ENCODE measurements at regions not wholly inside any gene's neighbourhood (a gene's known extent, or its start where the extent isn't known, plus 50 kb on each side); places are given as distances from the start of the nearest gene placed in this dataset.

DNA sequence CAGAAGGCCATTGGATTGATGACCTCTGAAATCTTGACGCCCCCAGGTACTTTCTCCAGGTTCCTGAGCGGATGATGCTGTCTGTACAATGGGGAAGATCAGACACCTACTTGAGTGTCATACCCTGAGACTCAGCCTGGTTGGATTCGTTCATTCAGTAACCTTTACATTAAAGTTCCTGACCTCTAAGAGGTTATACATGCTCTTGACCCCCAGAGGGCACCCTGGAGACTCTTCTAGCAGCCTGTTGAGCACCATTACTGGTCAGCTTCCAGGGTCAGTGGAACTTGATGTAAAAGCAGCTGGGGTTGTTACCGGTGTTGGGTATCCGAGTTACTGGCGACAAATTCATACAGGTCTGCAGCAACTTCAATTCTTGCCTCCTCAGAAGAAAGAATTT is 114.3 kb upstream of the ZNF678 start:
- in situ Hi-C loops (cut with HindIII; ENCODE audit: low pct_ligation_motif_present, low sequenced_read_pairs): loop anchor here (25.0 kb wide), 1 partner anchor 812 kb away; no protein-coding TSS in a partner anchor
- DNase-seq: no peak
- TF ChIP-seq, protein P1, sequence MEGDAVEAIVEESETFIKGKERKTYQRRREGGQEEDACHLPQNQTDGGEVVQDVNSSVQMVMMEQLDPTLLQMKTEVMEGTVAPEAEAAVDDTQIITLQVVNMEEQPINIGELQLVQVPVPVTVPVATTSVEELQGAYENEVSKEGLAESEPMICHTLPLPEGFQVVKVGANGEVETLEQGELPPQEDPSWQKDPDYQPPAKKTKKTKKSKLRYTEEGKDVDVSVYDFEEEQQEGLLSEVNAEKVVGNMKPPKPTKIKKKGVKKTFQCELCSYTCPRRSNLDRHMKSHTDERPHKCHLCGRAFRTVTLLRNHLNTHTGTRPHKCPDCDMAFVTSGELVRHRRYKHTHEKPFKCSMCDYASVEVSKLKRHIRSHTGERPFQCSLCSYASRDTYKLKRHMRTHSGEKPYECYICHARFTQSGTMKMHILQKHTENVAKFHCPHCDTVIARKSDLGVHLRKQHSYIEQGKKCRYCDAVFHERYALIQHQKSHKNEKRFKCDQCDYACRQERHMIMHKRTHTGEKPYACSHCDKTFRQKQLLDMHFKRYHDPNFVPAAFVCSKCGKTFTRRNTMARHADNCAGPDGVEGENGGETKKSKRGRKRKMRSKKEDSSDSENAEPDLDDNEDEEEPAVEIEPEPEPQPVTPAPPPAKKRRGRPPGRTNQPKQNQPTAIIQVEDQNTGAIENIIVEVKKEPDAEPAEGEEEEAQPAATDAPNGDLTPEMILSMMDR (IDR thresholded peaks at IDR 0.05; ENCODE audit: low read depth, low read length, missing control alignments): peak; percentile 47
- no peaks in the 10 kb centered on the region for H3K36me3 ChIP-seq (replicated peaks)
- no peaks in the 10 kb centered on the region for H3K27me3 ChIP-seq (replicated peaks)
- no peak overlapping the region for H3K27ac ChIP-seq
- no peak overlapping the region for H3K4me3 ChIP-seq (ENCODE audit: low read depth, low read length)

- H3K4me3 ChIP-seq (ENCODE audit: low read depth, low read length): peak overlapping the region; percentile 38
- H3K36me3 ChIP-seq (replicated peaks): no peaks in the 10 kb centered on the region
- no peak overlapping the region for H3K27ac ChIP-seq
- DNase-seq: peak; percentile 45
- H3K27me3 ChIP-seq (replicated peaks): no peaks in the 10 kb centered on the region
- in situ Hi-C loops (cut with HindIII; ENCODE audit: low pct_ligation_motif_present, low sequenced_read_pairs): loop anchor here (25.0 kb wide), 1 partner anchor 810 kb away; no protein-coding TSS in a partner anchor
- TF ChIP-seq, protein P1 (IDR thresholded peaks at IDR 0.05; ENCODE audit: low read depth, low read length, missing control alignments): peak; percentile 81
Observed at GRCh38 chr1:227447531-227447990, 115.8 kb upstream of the ZNF678 start.

DNA sequence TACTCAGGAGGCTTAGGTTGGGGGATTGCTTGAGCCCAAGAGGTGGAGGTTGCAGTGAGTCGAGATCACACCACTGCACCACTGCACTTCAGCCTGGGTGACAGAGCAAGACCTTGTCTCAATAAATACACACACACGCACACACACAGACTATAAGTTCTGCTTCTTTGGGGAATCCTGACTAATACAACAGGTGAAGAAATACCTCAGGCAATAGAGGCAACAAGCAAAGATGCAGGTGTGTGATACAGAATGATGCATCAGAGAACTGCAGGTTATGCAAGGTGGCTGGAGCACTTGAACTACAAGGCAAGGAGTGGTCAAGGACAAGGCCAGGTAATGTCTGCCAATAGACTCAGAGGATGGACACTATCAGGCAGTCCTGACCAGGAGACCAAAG is 117.6 kb upstream of the ZNF678 start:
- H3K27me3 ChIP-seq (replicated peaks): no peaks in the 10 kb centered on the region
- no peaks in the 10 kb centered on the region for H3K36me3 ChIP-seq (replicated peaks)
- H3K27ac ChIP-seq: no peak overlapping the region
- in situ Hi-C loops (cut with HindIII; ENCODE audit: low pct_ligation_motif_present, low sequenced_read_pairs): loop anchor here (25.0 kb wide), 1 partner anchor 808 kb away; no protein-coding TSS in a partner anchor
- TF ChIP-seq, protein P1 (IDR thresholded peaks at IDR 0.05; ENCODE audit: low read depth, low read length, missing control alignments): no peak
- DNase-seq: no peak
- H3K4me3 ChIP-seq (ENCODE audit: low read depth, low read length): no peak overlapping the region

- no peaks in the 10 kb centered on the region for H3K27me3 ChIP-seq (replicated peaks)
- no peak for DNase-seq
- TF ChIP-seq, protein P1 (IDR thresholded peaks at IDR 0.05; ENCODE audit: low read depth, low read length, missing control alignments): no peak
- H3K4me3 ChIP-seq (ENCODE audit: low read depth, low read length): no peak overlapping the region
- no peaks in the 10 kb centered on the region for H3K36me3 ChIP-seq (replicated peaks)
- no peak overlapping the region for H3K27ac ChIP-seq
- in situ Hi-C loops (cut with HindIII; ENCODE audit: low pct_ligation_motif_present, low sequenced_read_pairs): loop anchor here (25.0 kb wide), 1 partner anchor 808 kb away; no protein-coding TSS in a partner anchor
Observed at GRCh38 chr1:227445092-227445674, 118.2 kb upstream of the ZNF678 start.

DNA sequence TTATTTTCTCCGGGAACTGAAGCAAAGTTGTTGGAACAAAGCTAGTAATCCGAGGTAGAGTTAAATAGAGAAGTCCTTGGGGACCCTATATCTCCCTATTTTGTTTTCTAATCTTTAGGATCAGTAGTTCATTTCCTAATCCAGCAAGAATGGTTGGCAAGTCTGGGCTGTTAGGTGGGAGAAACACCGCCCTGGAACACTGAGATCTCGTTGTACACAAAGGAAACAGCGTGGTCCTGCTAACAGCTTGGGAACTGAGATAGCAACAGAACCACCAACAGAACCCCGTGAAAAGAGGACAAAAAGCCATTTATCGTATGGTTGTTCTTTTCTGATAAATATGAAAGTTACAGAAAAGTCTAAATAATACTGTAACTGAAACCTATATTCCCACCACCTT is 121.9 kb upstream of the CDC42BPA start:
- Histone ChIP-seq H3K27me3 (replicated peaks) (no peaks in the 10 kb centered on the region), H3K4me3 (ENCODE audit: low read depth, low read length) (no peak overlapping the region), H3K27ac (no peak overlapping the region), H3K36me3 (replicated peaks) (no peaks in the 10 kb centered on the region)
- in situ Hi-C loops (cut with HindIII; ENCODE audit: low pct_ligation_motif_present, low sequenced_read_pairs): loop anchor here (25.0 kb wide), 1 partner anchor 803 kb away; no protein-coding TSS in a partner anchor
- TF ChIP-seq, protein P1 (IDR thresholded peaks at IDR 0.05; ENCODE audit: low read depth, low read length, missing control alignments): no peak
- DNase-seq: no peak

Data from brain microvascular endothelial cell (primary cell).